DMS53 (cell line): ENCODE measurements at regions not wholly inside any gene's neighbourhood (a gene's known extent, or its start where the extent isn't known, plus 50 kb on each side); places are given as distances from the start of the nearest gene placed in this dataset.

ENCODE experiments used
- DNase-seq: peaks from one replicate; lab custom pipeline; 2025; lab: John Stamatoyannopoulos, UW

GRCh38 chr7:36010656-36011587 is 142.1 kb upstream of the EEPD1 start:
- DNase-seq = no peak

- DNase-seq = no peak
These were observed 141.5 kb upstream of the EEPD1 start for GRCh38 chr7:36011588-36011965.

- DNase-seq = no peak
These were observed 139.6 kb upstream of the EEPD1 start for GRCh38 chr7:36013246-36014014.

GRCh38 chr7:36014961-36015360 is 138.1 kb upstream of the EEPD1 start:
- no peak for DNase-seq

- no peak for DNase-seq
These were observed 137.3 kb upstream of the EEPD1 start for GRCh38 chr7:36015733-36016132.

GRCh38 chr7:36016648-36017047 is 136.4 kb upstream of the EEPD1 start:
- no peak for DNase-seq

- no peak for DNase-seq
These were observed 135.9 kb upstream of the EEPD1 start for GRCh38 chr7:36017111-36017510.

- DNase-seq = no peak
These were observed 134.1 kb upstream of the EEPD1 start for GRCh38 chr7:36018816-36019484.

GRCh38 chr7:36019538-36019937 is 133.5 kb upstream of the EEPD1 start:
- no peak for DNase-seq

- no peak for DNase-seq
These were observed 133.1 kb upstream of the EEPD1 start for GRCh38 chr7:36019980-36020379.

GRCh38 chr7:36021367-36021766 is 131.7 kb upstream of the EEPD1 start:
- DNase-seq = no peak

- no peak for DNase-seq
These were observed 131.0 kb upstream of the EEPD1 start for GRCh38 chr7:36021917-36022550.

GRCh38 chr7:36023033-36023560 is 130.0 kb upstream of the EEPD1 start:
- DNase-seq = no peak

- no peak for DNase-seq
These were observed 127.9 kb upstream of the EEPD1 start for GRCh38 chr7:36025190-36025589.

GRCh38 chr7:36029311-36029710 is 123.7 kb upstream of the EEPD1 start:
- no peak for DNase-seq

GRCh38 chr7:36029853-36030515 is 123.1 kb upstream of the EEPD1 start:
- no peak for DNase-seq

- DNase-seq = no peak
These were observed 120.7 kb upstream of the EEPD1 start for GRCh38 chr7:36032361-36032818.

- DNase-seq = no peak
These were observed 119.0 kb upstream of the EEPD1 start for GRCh38 chr7:36034020-36034419.

GRCh38 chr7:36035186-36035585 is 117.9 kb upstream of the EEPD1 start:
- no peak for DNase-seq

GRCh38 chr7:36036590-36036989 is 116.5 kb upstream of the EEPD1 start:
- no peak for DNase-seq

GRCh38 chr7:36037121-36037662 is 115.9 kb upstream of the EEPD1 start:
- no peak for DNase-seq
